Hepatocyte (in vitro differentiated cells): ENCODE measurements at regions not wholly inside any gene's neighbourhood (a gene's known extent, or its start where the extent isn't known, plus 50 kb on each side); places are given as distances from the start of the nearest gene placed in this dataset.

Experiments used
- DNase-seq: peaks from one replicate; pipeline ENCODE4 v3.0.0-alpha.2; 2016; ENCODE audit warnings: low spot score
- H2AFZ ChIP-seq: fragments of 200-600 bp; sonication (generic); 2 replicates; pipeline ENCODE4 v1.6.0; 2016; ENCODE audit warnings: antibody characterized with exemption, mild to moderate bottlenecking
- H3K27ac ChIP-seq: fragments of 200-600 bp; sonication (generic); 2 replicates; pipeline ENCODE4 v1.5.1; 2016; ENCODE audit warnings: mild to moderate bottlenecking
- H3K27me3 ChIP-seq: fragments of 200-600 bp; sonication (generic); 2 replicates; pipeline ENCODE4 v1.6.1; 2016
- H3K36me3 ChIP-seq: fragments of 200-600 bp; sonication (generic); replicated peaks from 2 replicates; pipeline ENCODE4 v1.5.1; 2016; ENCODE audit warnings: low read depth; ENCODE audit not compliant: insufficient read depth
- H3K4me1 ChIP-seq: fragments of 200-600 bp; sonication (generic); 2 replicates; pipeline ENCODE4 v1.5.1; 2016; ENCODE audit warnings: mild to moderate bottlenecking, moderate library complexity; ENCODE audit not compliant: insufficient read depth
- H3K4me2 ChIP-seq: fragments of 200-600 bp; sonication (generic); 2 replicates; pipeline ENCODE4 v1.6.0; 2016
- H3K4me3 ChIP-seq: fragments of 200-600 bp; sonication (generic); 2 replicates; pipeline ENCODE4 v1.5.1; 2016; ENCODE audit warnings: mild to moderate bottlenecking
- H3K79me2 ChIP-seq: fragments of 200-600 bp; sonication (generic); 2 replicates; pipeline ENCODE4 v1.6.0; 2017; ENCODE audit warnings: mild to moderate bottlenecking
- H3K9me2 ChIP-seq: fragments of 200-600 bp; sonication (generic); replicated peaks from 2 replicates; pipeline ENCODE4 v1.6.0; 2017; ENCODE audit warnings: mild to moderate bottlenecking; ENCODE audit not compliant: insufficient read depth
- H3K9me3 ChIP-seq: fragments of 200-600 bp; sonication (generic); 2 replicates; pipeline ENCODE4 v1.5.1; 2016; ENCODE audit warnings: low read depth, mild to moderate bottlenecking
- H4K20me1 ChIP-seq: fragments of 200-600 bp; sonication (generic); 2 replicates; pipeline ENCODE4 v1.6.0; 2016; ENCODE audit warnings: mild to moderate bottlenecking; ENCODE audit not compliant: insufficient read depth, poor library complexity, severe bottlenecking
- EZH2 ChIP-seq: fragments of 200-600 bp; sonication (generic); IDR thresholded peaks from 2 replicates; pipeline ENCODE4 v1.6.1; 2016; ENCODE audit warnings: antibody characterized with exemption, mild to moderate bottlenecking, borderline replicate concordance
- EZH2phosphoT487 ChIP-seq: fragments of 200-600 bp; sonication (generic); IDR thresholded peaks from one replicate; pipeline ENCODE4 v1.6.1; 2018; ENCODE audit warnings: antibody characterized with exemption, mild to moderate bottlenecking, low read depth, moderate library complexity; ENCODE audit not compliant: unreplicated experiment, severe bottlenecking
- WGBS: methylation state at CpG from one replicate; pipeline ENCODE4 v1.1.6; 2016; ENCODE audit warnings: low lambda C conversion rate; ENCODE audit errors: missing lambda C conversion rate; 5-methylcytosine and 5-hydroxymethylcytosine counted together
- TF ChIP-seq, protein P1 (sequence below): fragments of 200-600 bp; sonication (generic); IDR thresholded peaks from 2 replicates; pipeline ENCODE4 v1.5.1; 2016; ENCODE audit warnings: antibody characterized with exemption, mild to moderate bottlenecking; ENCODE audit not compliant: poor library complexity

DNA sequence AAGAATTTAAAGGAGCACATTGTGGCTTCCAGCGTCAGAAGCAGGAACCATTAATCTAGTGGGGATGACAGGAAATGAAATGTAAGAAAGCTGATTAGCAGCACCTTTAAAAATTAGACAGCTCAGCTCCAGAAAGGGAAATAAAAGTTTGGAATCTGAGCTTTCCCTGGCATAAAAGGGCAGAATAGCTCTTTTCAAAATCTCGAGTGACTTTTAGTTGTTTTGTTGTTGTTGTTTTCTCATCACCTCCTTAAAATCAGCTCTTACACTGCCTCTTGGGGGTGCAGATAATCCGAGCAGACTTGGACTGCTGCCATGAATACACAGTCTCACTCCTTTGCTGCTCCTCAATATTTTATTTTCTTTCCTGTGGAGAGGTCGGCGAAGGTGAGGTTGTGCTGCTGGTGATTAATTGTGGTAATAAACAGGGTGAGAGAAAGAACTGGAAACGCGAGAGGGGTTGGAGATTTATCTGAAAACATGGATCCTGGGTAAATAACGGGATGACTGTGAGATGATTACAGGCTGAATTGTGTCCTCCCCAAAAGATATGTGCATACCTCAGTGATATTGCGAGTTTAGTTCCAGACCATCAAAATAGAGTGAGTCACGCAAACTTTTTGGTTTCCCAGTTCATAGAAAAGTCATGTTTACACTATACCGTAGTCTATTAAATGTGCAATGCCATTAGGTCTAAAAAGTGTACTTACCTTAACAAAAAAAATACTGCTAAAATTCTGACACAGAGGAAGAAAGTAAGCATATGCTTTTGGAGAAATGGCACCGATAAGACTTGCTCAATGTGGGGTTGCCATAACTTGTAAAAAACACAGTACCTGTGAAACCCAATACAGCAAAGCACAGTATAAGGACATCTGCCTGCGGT lies 787.7 kb downstream of the UQCRFS1 start:
- Histone ChIP-seq H3K9me2 (no peaks in the 10 kb centered on the region), H4K20me1 (no peaks in the 10 kb centered on the region), H3K4me3 (no peak overlapping the region), H3K36me3 (no peaks in the 10 kb centered on the region), H3K27ac (no peak overlapping the region), H3K4me2 (no peak overlapping the region), H3K4me1 (peaks cover 9% of the 10 kb centered on the region), H3K79me2 (no peaks in the 10 kb centered on the region), H3K9me3 (no peaks in the 10 kb centered on the region), H2AFZ (no peak overlapping the region), H3K27me3 (no peaks in the 10 kb centered on the region)
- TF ChIP-seq EZH2phosphoT487: no peak
- TF ChIP-seq, protein P1, sequence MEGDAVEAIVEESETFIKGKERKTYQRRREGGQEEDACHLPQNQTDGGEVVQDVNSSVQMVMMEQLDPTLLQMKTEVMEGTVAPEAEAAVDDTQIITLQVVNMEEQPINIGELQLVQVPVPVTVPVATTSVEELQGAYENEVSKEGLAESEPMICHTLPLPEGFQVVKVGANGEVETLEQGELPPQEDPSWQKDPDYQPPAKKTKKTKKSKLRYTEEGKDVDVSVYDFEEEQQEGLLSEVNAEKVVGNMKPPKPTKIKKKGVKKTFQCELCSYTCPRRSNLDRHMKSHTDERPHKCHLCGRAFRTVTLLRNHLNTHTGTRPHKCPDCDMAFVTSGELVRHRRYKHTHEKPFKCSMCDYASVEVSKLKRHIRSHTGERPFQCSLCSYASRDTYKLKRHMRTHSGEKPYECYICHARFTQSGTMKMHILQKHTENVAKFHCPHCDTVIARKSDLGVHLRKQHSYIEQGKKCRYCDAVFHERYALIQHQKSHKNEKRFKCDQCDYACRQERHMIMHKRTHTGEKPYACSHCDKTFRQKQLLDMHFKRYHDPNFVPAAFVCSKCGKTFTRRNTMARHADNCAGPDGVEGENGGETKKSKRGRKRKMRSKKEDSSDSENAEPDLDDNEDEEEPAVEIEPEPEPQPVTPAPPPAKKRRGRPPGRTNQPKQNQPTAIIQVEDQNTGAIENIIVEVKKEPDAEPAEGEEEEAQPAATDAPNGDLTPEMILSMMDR: no peak
- no peak for TF ChIP-seq EZH2
- 39% methylated on average over 13 of the region's 13 CpGs for WGBS
- DNase-seq: no peak

DNA sequence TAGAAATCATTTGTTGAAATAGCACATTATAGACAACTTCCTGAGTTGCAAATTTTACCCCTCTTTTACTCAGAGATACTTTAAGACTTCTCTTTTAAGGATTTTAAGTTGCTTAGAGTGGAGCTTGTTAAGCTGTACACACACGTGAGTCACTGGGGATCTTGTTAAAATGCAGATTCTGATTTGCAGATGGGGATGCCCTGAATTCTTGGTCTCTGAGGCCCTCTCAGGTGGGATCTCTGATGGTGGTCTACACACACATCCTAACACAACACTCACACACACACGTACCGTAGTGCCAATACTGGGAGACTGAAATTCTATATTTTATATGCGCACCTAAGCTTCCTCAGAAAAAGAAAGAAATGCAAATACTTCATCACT lies 788.3 kb downstream of the UQCRFS1 start:
- 52% methylated on average over 4 of the region's 4 CpGs for WGBS
- DNase-seq: no peak
- Histone ChIP-seq H4K20me1 (no peaks in the 10 kb centered on the region), H3K27ac (no peak overlapping the region), H3K9me2 (no peaks in the 10 kb centered on the region), H3K4me2 (no peak overlapping the region), H3K4me3 (no peak overlapping the region), H3K79me2 (no peaks in the 10 kb centered on the region), H2AFZ (no peak overlapping the region), H3K27me3 (no peaks in the 10 kb centered on the region), H3K36me3 (no peaks in the 10 kb centered on the region), H3K9me3 (no peaks in the 10 kb centered on the region), H3K4me1 (peaks cover 9% of the 10 kb centered on the region)
- TF ChIP-seq EZH2phosphoT487: no peak
- TF ChIP-seq, protein P1: no peak
- TF ChIP-seq EZH2: no peak

DNA sequence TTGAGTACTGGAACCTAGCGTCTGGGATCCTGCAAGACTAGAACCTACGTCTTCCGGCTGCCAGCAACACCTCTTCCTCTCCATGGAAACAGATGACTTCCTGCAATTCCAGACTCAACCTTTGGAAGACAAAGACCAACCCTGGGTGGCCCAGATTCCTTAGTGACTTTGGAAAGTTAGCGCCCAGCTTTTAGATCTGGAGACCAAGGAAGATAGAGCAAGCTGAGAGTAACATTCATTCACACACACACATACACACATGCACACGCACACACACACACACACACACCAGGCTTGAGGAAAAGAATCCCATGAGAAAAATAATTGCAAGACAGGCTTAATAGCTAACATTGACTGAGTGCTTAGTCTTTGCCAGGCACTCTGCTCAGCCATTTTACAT lies 788.9 kb downstream of the UQCRFS1 start:
- no peak for DNase-seq
- Histone ChIP-seq H2AFZ (no peak overlapping the region), H3K27me3 (no peaks in the 10 kb centered on the region), H3K36me3 (no peaks in the 10 kb centered on the region), H3K4me1 (peaks cover 9% of the 10 kb centered on the region), H3K79me2 (no peaks in the 10 kb centered on the region), H3K9me2 (no peaks in the 10 kb centered on the region), H3K9me3 (no peaks in the 10 kb centered on the region), H3K4me3 (no peak overlapping the region), H3K27ac (no peak overlapping the region), H4K20me1 (no peaks in the 10 kb centered on the region), H3K4me2 (peak overlapping the region; percentile 33)
- TF ChIP-seq, protein P1: no peak
- TF ChIP-seq EZH2phosphoT487 (no peak), EZH2 (no peak)
- WGBS: 54% methylated on average over 5 of the region's 5 CpGs
